ENCODE measurements at regions not wholly inside any gene's neighbourhood (a gene's known extent, or its start where the extent isn't known, plus 50 kb on each side); places are given as distances from the start of the nearest gene placed in this dataset.

DNA sequence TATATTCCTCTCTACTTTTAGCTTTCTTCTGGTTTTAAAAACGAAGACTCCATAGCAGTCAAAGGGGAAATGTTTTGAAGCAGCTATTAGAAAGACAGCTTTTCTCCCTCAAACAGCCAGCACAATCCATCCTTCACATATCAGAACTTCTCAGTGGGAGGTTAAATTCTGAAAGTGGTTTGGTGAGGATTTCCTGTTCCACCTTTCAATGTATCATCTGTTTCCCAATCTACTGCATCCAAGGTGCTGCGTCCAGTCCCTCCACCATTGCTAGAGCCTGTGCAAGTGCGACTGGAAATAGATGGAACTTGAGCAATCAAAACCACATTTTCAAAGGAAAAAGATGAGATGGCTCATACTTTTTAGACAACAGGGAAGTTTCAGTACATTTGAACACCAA, 508.3 kb upstream of the ARID1B start:
- Histone ChIP-seq H3K36me3 (ENCODE audit: control insufficient read depth, insufficient read depth, low read length) (no peaks in the 10 kb centered on the region), H2AK5ac (ENCODE audit: low read depth, low read length) (no peak overlapping the region), H2AK9ac (replicated peaks; ENCODE audit: low read depth, low read length, poor library complexity) (no peak overlapping the region), H3K23ac (ENCODE audit: low read depth, low read length) (no peak overlapping the region), H3K56ac (ENCODE audit: extremely low read depth, insufficient read depth, low read length) (no peak overlapping the region), H3K9me3 (ENCODE audit: control insufficient read depth, insufficient read depth, low read length) (no peaks in the 10 kb centered on the region), H4K91ac (ENCODE audit: insufficient read depth, low read depth, low read length) (no peak overlapping the region), H3K4me2 (ENCODE audit: low read depth, low read length) (no peak overlapping the region), H3K9me1 (ENCODE audit: insufficient read depth, low read length) (no peaks in the 10 kb centered on the region), H2BK20ac (ENCODE audit: low read depth, low read length) (no peak overlapping the region), H4K20me1 (ENCODE audit: insufficient read depth, low read length) (no peaks in the 10 kb centered on the region), H3K4ac (ENCODE audit: low read depth, low read length) (no peak overlapping the region), H3K27me3 (ENCODE audit: control insufficient read depth, insufficient read depth, low read length) (peaks cover 2% of the 10 kb centered on the region; the same call in 1 of the 2 replicates), H2BK5ac (ENCODE audit: low read depth, low read length, poor library complexity, severe bottlenecking) (no peak overlapping the region), H4K5ac (ENCODE audit: low read depth, low read length) (no peak overlapping the region), H3K4me3 (ENCODE audit: insufficient read depth, low read depth, low read length) (no peak overlapping the region), H4K8ac (ENCODE audit: low read depth in 2 of 2, low read length in 2 of 2) (no peak overlapping the region), H3K27ac (ENCODE audit: insufficient read depth, low read length) (no peak overlapping the region), H2AFZ (replicated peaks; ENCODE audit: low read length, poor library complexity) (no peak overlapping the region), H3K18ac (ENCODE audit: low read depth, low read length) (no peak overlapping the region), H3K4me1 (ENCODE audit: control insufficient read depth, insufficient read depth, low read length) (no peaks in the 10 kb centered on the region), H3K9ac (ENCODE audit: low read depth, low read length) (no peak overlapping the region), H2BK120ac (ENCODE audit: low read depth, low read length) (no peak overlapping the region), H3K14ac (replicated peaks; ENCODE audit: low read depth, low read length) (no peak overlapping the region), H3K79me1 (ENCODE audit: low read depth in 1 of 2, low read length in 2 of 2) (no peaks in the 10 kb centered on the region), H2BK15ac (ENCODE audit: low read depth, low read length) (no peak overlapping the region)
- WGBS, 2 experiments (ENCODE audit: extremely low coverage in 2 of 2, insufficient read length in 1 of 2): no CpG with 5 or more reads among the region's 3 CpGs
- no TSS peak for BruUV-seq (replicated peaks)
- ATAC-seq (ENCODE audit: low read depth): no peak
- ChIA-PET CTCF (no interaction called here), POLR2A (ENCODE audit: unreplicated experiment) (no interaction called here)
- dilution Hi-C loops (cut with HindIII; ENCODE audit: low sequenced_read_pairs, unreplicated experiment): no loop called here
- intact Hi-C loops (cut with micrococcal nuclease): no loop called here
- TF ChIP-seq NFE2L2 (IDR thresholded peaks at IDR 0.05; ENCODE audit: low read depth, low read length): no peak
- TF ChIP-seq MAFK (IDR thresholded peaks at IDR 0.05; ENCODE audit: low read depth, low read length): no peak
- no peak for TF ChIP-seq FOS (IDR thresholded peaks at IDR 0.05; ENCODE audit: low read depth, low read length)
- TF ChIP-seq CEBPB (IDR thresholded peaks at IDR 0.05; ENCODE audit: low read depth, low read length): no peak
- TF ChIP-seq ELK1 (IDR thresholded peaks at IDR 0.05; ENCODE audit: borderline replicate concordance, low read depth, low read length): no peak
- no peak for TF ChIP-seq RAD21 (IDR thresholded peaks at IDR 0.05; ENCODE audit: low read length)
- TF ChIP-seq RFX5 (IDR thresholded peaks at IDR 0.05; ENCODE audit: low read depth, low read length): no peak
- TF ChIP-seq SMC3 (IDR thresholded peaks at IDR 0.05; ENCODE audit: low read depth, low read length): no peak
- TF ChIP-seq MAZ (IDR thresholded peaks at IDR 0.05; ENCODE audit: borderline replicate concordance, low read depth, low read length): no peak
- TF ChIP-seq, protein P1, sequence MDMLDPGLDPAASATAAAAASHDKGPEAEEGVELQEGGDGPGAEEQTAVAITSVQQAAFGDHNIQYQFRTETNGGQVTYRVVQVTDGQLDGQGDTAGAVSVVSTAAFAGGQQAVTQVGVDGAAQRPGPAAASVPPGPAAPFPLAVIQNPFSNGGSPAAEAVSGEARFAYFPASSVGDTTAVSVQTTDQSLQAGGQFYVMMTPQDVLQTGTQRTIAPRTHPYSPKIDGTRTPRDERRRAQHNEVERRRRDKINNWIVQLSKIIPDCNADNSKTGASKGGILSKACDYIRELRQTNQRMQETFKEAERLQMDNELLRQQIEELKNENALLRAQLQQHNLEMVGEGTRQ (IDR thresholded peaks at IDR 0.05; ENCODE audit: low read depth, low read length): no peak
- no peak for TF ChIP-seq RCOR1 (IDR thresholded peaks at IDR 0.05; ENCODE audit: insufficient replicate concordance, low read length)
- TF ChIP-seq MXI1 (IDR thresholded peaks at IDR 0.05; ENCODE audit: borderline replicate concordance, low read depth, low read length): no peak
- TF ChIP-seq CTCF (conservative IDR thresholded peaks at IDR 0.05; ENCODE audit: low read depth, low read length): no peak
- no peak for TF ChIP-seq CHD1 (IDR thresholded peaks at IDR 0.05; ENCODE audit: low read depth, low read length)
- TF ChIP-seq POLR2A (IDR thresholded peaks at IDR 0.05; ENCODE audit: low read depth, low read length): no peak
- TF ChIP-seq BHLHE40 (IDR thresholded peaks at IDR 0.05; ENCODE audit: low read depth, low read length): no peak
- DNase-seq: no peak
- in situ Hi-C loops (cut with MboI; ENCODE audit: low sequenced_read_pairs): no loop called here
